ENCODE measurements at regions not wholly inside any gene's neighbourhood (a gene's known extent, or its start where the extent isn't known, plus 50 kb on each side); places are given as distances from the start of the nearest gene placed in this dataset.

- Mint-ChIP-seq H3K4me1 (peaks cover 21% of the 10 kb centered on the region), H3K9me3 (peaks cover 3% of the 10 kb centered on the region), H3K27me3 (ENCODE audit: insufficient read depth) (no peaks in the 10 kb centered on the region), H3K36me3 (ENCODE audit: low read depth) (peaks cover 1% of the 10 kb centered on the region), H3K27ac (peak overlapping the region; percentile 41), H3K4me3 (no peak overlapping the region)
- no peaks in the 10 kb centered on the region for H3K9me3 ChIP-seq (ENCODE audit: control insufficient read depth, low read length)
- peaks cover 5% of the 10 kb centered on the region for H3K4me1 ChIP-seq (ENCODE audit: control insufficient read depth, insufficient read depth, low read length)
- no peak for DNase-seq
- peak; percentile 18 for TF ChIP-seq CTCF (conservative IDR thresholded peaks at IDR 0.05)
- H3K27ac ChIP-seq (ENCODE audit: low read depth, low read length), result no peak overlapping the region
- no peak overlapping the region for H3K4me3 ChIP-seq (ENCODE audit: low read length)
- no peak overlapping the region for H3K9ac ChIP-seq (ENCODE audit: extremely low read depth, low read length, poor library complexity, severe bottlenecking)
- 71 to 75% methylated on average over 2 to 3 of the region's 3 CpGs for WGBS, 2 experiments (ENCODE audit: insufficient coverage in 1 of 2, insufficient read length in 1 of 2)
- H3K27me3 ChIP-seq (ENCODE audit: control insufficient read depth, insufficient read depth, low read length, poor library complexity, severe bottlenecking), result no peaks in the 10 kb centered on the region
- H3K36me3 ChIP-seq (ENCODE audit: control insufficient read depth, insufficient read depth, low read length), result no peaks in the 10 kb centered on the region
These were observed 259.4 kb upstream of the PCDH7 start for GRCh38 chr4:30460818-30461217.

DNA sequence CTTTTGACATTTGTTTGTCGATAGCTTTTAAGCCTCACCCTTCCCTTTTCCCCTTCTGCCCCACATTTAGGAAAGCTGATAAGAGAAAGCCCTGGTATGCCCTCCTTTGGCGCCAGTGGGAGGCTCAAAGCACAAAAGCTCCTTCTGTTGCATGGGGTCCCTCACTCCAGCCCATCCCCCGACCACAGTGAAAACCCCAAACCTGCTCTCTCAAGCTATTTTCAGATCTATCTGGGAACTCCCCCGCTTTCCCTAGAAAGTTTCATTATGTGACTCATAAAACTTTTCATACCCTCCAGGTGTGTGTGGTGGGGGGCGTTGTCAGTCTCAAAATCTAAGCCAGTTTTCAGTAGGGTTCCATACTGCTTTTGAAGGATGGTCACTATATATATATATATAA, 259.0 kb upstream of the PCDH7 start:
- peak; percentile 57 for DNase-seq
- Mint-ChIP-seq H3K9me3 (no peaks in the 10 kb centered on the region), H3K4me1 (peaks cover 21% of the 10 kb centered on the region), H3K36me3 (ENCODE audit: low read depth) (no peaks in the 10 kb centered on the region), H3K4me3 (no peak overlapping the region), H3K27ac (no peak overlapping the region), H3K27me3 (ENCODE audit: insufficient read depth) (no peaks in the 10 kb centered on the region)
- Histone ChIP-seq H3K4me1 (ENCODE audit: control insufficient read depth, insufficient read depth, low read length) (peaks cover 5% of the 10 kb centered on the region), H3K4me3 (ENCODE audit: low read length) (no peak overlapping the region), H3K36me3 (ENCODE audit: control insufficient read depth, insufficient read depth, low read length) (no peaks in the 10 kb centered on the region), H3K9me3 (ENCODE audit: control insufficient read depth, low read length) (no peaks in the 10 kb centered on the region), H3K27me3 (ENCODE audit: control insufficient read depth, insufficient read depth, low read length, poor library complexity, severe bottlenecking) (no peaks in the 10 kb centered on the region), H3K27ac (ENCODE audit: low read depth, low read length) (no peak overlapping the region), H3K9ac (ENCODE audit: extremely low read depth, low read length, poor library complexity, severe bottlenecking) (no peak overlapping the region)
- 71 to 100% methylated on average over 1 to 3 of the region's 5 CpGs for WGBS, 2 experiments (ENCODE audit: insufficient coverage in 1 of 2, insufficient read length in 1 of 2)
- peak; percentile 5 for TF ChIP-seq CTCF (conservative IDR thresholded peaks at IDR 0.05)

DNA sequence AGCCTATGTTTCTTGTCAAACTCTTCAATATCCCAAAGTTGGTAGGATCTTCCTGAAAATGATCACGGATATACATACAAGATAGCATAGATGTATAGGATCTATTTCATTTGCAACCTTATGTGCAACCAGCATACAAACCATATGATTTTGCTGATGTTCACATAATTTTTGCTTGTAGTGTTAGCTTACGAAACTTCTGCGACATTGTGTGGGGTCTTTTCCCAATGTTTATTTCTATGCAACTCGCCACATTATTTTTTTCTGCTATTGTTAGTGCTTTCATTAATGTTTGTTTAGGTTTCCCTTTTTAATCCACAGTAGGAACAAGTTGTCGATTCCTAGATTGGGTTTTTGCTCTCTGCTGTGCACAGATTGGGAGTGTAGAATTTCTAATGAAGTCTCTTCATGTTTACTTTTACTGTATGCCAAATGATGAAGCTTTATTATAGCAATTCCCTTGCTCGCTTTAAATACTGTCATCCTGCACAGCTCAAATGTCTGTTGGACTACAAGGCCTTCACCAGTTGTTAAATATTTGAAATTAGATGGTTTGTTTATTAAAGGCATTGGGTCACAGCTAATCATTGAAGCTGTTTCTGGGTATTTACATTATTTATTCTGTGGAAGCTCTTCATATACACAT, 257.6 kb upstream of the PCDH7 start:
- Histone ChIP-seq H3K27ac (ENCODE audit: low read depth, low read length) (no peak overlapping the region), H3K27me3 (ENCODE audit: control insufficient read depth, insufficient read depth, low read length, poor library complexity, severe bottlenecking) (no peaks in the 10 kb centered on the region), H3K4me1 (ENCODE audit: control insufficient read depth, insufficient read depth, low read length) (peaks cover 5% of the 10 kb centered on the region), H3K9me3 (ENCODE audit: control insufficient read depth, low read length) (no peaks in the 10 kb centered on the region), H3K9ac (ENCODE audit: extremely low read depth, low read length, poor library complexity, severe bottlenecking) (no peak overlapping the region), H3K36me3 (ENCODE audit: control insufficient read depth, insufficient read depth, low read length) (no peaks in the 10 kb centered on the region), H3K4me3 (ENCODE audit: low read length) (no peak overlapping the region)
- 70 to 93% methylated on average over 2 to 6 of the region's 6 CpGs for WGBS, 2 experiments (ENCODE audit: insufficient coverage in 1 of 2, insufficient read length in 1 of 2)
- no peak for TF ChIP-seq CTCF (conservative IDR thresholded peaks at IDR 0.05)
- DNase-seq, result no peak
- no peak overlapping the region for H3K4me3 Mint-ChIP-seq
- H3K27me3 Mint-ChIP-seq (ENCODE audit: insufficient read depth), result no peaks in the 10 kb centered on the region
- H3K9me3 Mint-ChIP-seq, result no peaks in the 10 kb centered on the region
- H3K27ac Mint-ChIP-seq, result no peak overlapping the region
- H3K4me1 Mint-ChIP-seq, result peaks cover 21% of the 10 kb centered on the region
- H3K36me3 Mint-ChIP-seq (ENCODE audit: low read depth), result no peaks in the 10 kb centered on the region
